ENCODE measurements at regions not wholly inside any gene's neighbourhood (a gene's known extent, or its start where the extent isn't known, plus 50 kb on each side); places are given as distances from the start of the nearest gene placed in this dataset.

DNA sequence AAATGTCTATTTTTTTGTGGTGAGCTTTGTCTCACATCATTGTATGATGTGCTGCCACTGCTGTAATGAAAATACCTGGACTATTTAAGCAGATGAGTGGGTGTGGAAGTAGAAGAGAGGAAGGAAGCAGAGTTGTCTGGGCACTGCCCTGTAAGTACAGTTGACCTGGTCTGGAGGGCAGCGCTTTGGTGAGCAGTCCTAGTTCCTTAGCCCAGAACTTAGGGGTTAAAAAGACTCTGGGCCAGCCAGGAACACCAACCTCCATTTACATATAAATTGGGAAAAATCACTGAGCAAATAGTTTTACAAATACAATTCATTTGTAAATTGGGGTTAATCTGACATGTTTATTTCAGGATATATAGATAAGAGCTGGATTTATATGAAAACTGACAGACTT, 347.1 kb upstream of the FAT1 start:
- no peaks in the 10 kb centered on the region for H4K20me1 ChIP-seq (replicated peaks in 1 of 2; ENCODE audit: control insufficient read depth in 1 of 2, insufficient read depth in 2 of 2, low read length in 2 of 2)
- H3K4me1 ChIP-seq (replicated peaks in 1 of 4; ENCODE audit: control insufficient read depth in 3 of 4, insufficient read depth in 4 of 4, low read length in 3 of 4), result peaks cover 0 to 8% (median 4%) of the 10 kb centered on the region in 4 experiments; a peak in 4 of 7 replicates
- CTCF ChIA-PET (ENCODE audit: partially characterized antibody), result no interaction called here
- DNase-seq (ENCODE audit: low read depth in 1 of 2, low spot score in 2 of 2), result no peak
- H2BK15ac ChIP-seq (ENCODE audit: low read length), result no peak overlapping the region
- H3K79me1 ChIP-seq (ENCODE audit: low read depth, low read length), result no peaks in the 10 kb centered on the region
- no peak overlapping the region for H2BK120ac ChIP-seq (replicated peaks; ENCODE audit: low read depth, low read length)
- no peak overlapping the region for H2AK5ac ChIP-seq (ENCODE audit: low read depth, low read length)
- H2BK20ac ChIP-seq (ENCODE audit: low read length), result no peak overlapping the region
- 67% methylated on average over 1 of the region's 1 CpG; no CpG with 5 or more reads in 1 of the 2 experiments for WGBS, 2 experiments (ENCODE audit: extremely low coverage in 1 of 2, insufficient coverage in 1 of 2, insufficient read length in 1 of 2, insufficient replicate concordance in 2 of 2, low coverage in 1 of 2, low lambda C conversion rate in 2 of 2, missing lambda C conversion rate in 1 of 2)
- no peak overlapping the region for H2AFZ ChIP-seq (ENCODE audit: low read length)
- H3K14ac ChIP-seq (ENCODE audit: insufficient read length), result no peak overlapping the region
- H3K18ac ChIP-seq (ENCODE audit: extremely low read depth, low read length), result no peak overlapping the region
- POLR2A ChIA-PET (ENCODE audit: partially characterized antibody), result no interaction called here
- H3K23me2 ChIP-seq (ENCODE audit: low read depth, low read length), result no peaks in the 10 kb centered on the region
- H2BK12ac ChIP-seq (ENCODE audit: low read depth, low read length), result no peak overlapping the region
- peak overlapping the region; percentile 9 to 11; a peak in 2 of 4 replicates for H3K4me2 ChIP-seq (ENCODE audit: insufficient read depth in 1 of 2, low read depth in 2 of 2, low read length in 2 of 2)
- no peak overlapping the region for H4K8ac ChIP-seq (ENCODE audit: extremely low read depth, insufficient read depth, low read length)
- H3K27me3 ChIP-seq (replicated peaks in 1 of 4; ENCODE audit: control insufficient read depth in 3 of 4, extremely low read depth in 1 of 4, insufficient read depth in 3 of 4, low read length in 3 of 4), result no peaks in the 10 kb centered on the region; a peak in 2 of 7 replicates
- H3K9ac ChIP-seq (replicated peaks in 1 of 4; ENCODE audit: extremely low read depth in 1 of 4, low read depth in 3 of 4, low read length in 3 of 4), result no peak overlapping the region
- H3K27ac ChIP-seq (ENCODE audit: low read depth, low read length), result no peak overlapping the region
- TF ChIP-seq TAF7 (optimal IDR thresholded peaks at IDR 0.05; ENCODE audit: borderline replicate concordance, low read depth, low read length), result no peak
- no peak for TF ChIP-seq SP2 (IDR thresholded peaks at IDR 0.05; ENCODE audit: low read length)
- TF ChIP-seq POU5F1 (IDR thresholded peaks at IDR 0.05; ENCODE audit: low read depth, low read length), result no peak
- no peak for TF ChIP-seq RFX5 (IDR thresholded peaks at IDR 0.05; ENCODE audit: borderline replicate concordance, low read depth, low read length)
- no peak for TF ChIP-seq NRF1 (IDR thresholded peaks at IDR 0.05; ENCODE audit: low read depth, low read length)
- no peak for TF ChIP-seq CBX8 (IDR thresholded peaks at IDR 0.05; ENCODE audit: borderline replicate concordance, low read depth, low read length)
- TF ChIP-seq BRCA1 (IDR thresholded peaks at IDR 0.05; ENCODE audit: low read depth, low read length), result no peak
- TF ChIP-seq POLR2A (IDR thresholded peaks at IDR 0.05; ENCODE audit: control extremely low read depth in 1 of 2, low read depth in 2 of 2, low read length in 2 of 2), result no peak
- TF ChIP-seq NANOG (IDR thresholded peaks at IDR 0.05; ENCODE audit: insufficient read depth, low read depth, low read length, poor library complexity, severe bottlenecking), result no peak
- TF ChIP-seq KDM4A (IDR thresholded peaks at IDR 0.05; ENCODE audit: low read depth, low read length, severe bottlenecking), result no peak
- no peak for TF ChIP-seq RXRA (IDR thresholded peaks at IDR 0.05; ENCODE audit: insufficient read depth, low read depth, low read length)
- TF ChIP-seq, protein P1, sequence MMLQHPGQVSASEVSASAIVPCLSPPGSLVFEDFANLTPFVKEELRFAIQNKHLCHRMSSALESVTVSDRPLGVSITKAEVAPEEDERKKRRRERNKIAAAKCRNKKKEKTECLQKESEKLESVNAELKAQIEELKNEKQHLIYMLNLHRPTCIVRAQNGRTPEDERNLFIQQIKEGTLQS (IDR thresholded peaks at IDR 0.05; ENCODE audit: insufficient read depth, low read depth, low read length), result no peak
- TF ChIP-seq CHD1 (IDR thresholded peaks at IDR 0.05; ENCODE audit: low read depth, low read length), result no peak
- no peak for TF ChIP-seq JUN (IDR thresholded peaks at IDR 0.05; ENCODE audit: low read depth, low read length)
- no peak overlapping the region for H3K23ac ChIP-seq (ENCODE audit: insufficient read length)
- no peak overlapping the region for H4K91ac ChIP-seq (replicated peaks; ENCODE audit: insufficient read length, low read length)
- no peak overlapping the region for H3K4ac ChIP-seq (replicated peaks; ENCODE audit: insufficient read length, low read depth, low read length)
- H3K36me3 ChIP-seq (ENCODE audit: control insufficient read depth in 2 of 4, insufficient read depth in 4 of 4, low read length in 3 of 4), result no peaks in the 10 kb centered on the region
- H3K9me3 ChIP-seq (ENCODE audit: insufficient read depth in 2 of 2, low read depth in 1 of 2, low read length in 1 of 2), result no peaks in the 10 kb centered on the region
- no peak for FAIRE-seq
- no peak overlapping the region for H3K56ac ChIP-seq (replicated peaks; ENCODE audit: insufficient read length, low read depth, low read length)
- H3K79me2 ChIP-seq (ENCODE audit: control insufficient read depth in 1 of 2, insufficient read depth in 2 of 2, low read length in 2 of 2), result no peaks in the 10 kb centered on the region
- no peak overlapping the region for H2BK5ac ChIP-seq (ENCODE audit: low read depth, low read length)
- no peak overlapping the region for H4K5ac ChIP-seq (ENCODE audit: insufficient read length, low read depth, low read length)
- H3K4me3 ChIP-seq (ENCODE audit: extremely low read depth in 1 of 4, insufficient read depth in 2 of 4, low read depth in 3 of 4, low read length in 4 of 4), result peak overlapping the region in 1 of 4 experiments; percentile 27; a peak in 1 of 8 replicates

Data from H1 (cell line).